ENCODE measurements at regions not wholly inside any gene's neighbourhood (a gene's known extent, or its start where the extent isn't known, plus 50 kb on each side); places are given as distances from the start of the nearest gene placed in this dataset.
"Not testable (repeated sequence)": the region's sequence is repeated elsewhere in the genome, so short reads cannot be mapped to it uniquely, and the experiment has no call there.

DNA sequence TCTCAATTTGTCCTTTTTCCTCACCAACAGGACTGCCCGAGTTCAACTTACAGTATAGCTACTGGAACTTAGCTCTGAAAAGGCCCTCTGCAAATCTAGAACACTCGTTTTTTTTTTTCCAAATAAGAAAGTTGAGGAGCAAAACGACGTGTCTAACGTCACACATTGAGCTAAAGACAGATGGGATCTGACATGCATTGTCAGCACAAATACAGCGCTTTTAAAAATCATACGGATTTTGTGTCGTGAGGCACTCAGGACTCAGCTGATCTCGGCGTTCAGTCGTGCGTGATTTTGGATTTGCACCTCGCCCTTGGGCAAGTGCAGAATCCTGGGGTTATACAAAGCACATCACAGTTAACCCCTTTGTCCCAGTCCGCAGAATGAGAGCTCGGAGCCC is 94.7 kb upstream of the ZNF322 start:
- TF ChIP-seq POLR2A (IDR thresholded peaks at IDR 0.05) = no peak
- TF ChIP-seq, protein P1, sequence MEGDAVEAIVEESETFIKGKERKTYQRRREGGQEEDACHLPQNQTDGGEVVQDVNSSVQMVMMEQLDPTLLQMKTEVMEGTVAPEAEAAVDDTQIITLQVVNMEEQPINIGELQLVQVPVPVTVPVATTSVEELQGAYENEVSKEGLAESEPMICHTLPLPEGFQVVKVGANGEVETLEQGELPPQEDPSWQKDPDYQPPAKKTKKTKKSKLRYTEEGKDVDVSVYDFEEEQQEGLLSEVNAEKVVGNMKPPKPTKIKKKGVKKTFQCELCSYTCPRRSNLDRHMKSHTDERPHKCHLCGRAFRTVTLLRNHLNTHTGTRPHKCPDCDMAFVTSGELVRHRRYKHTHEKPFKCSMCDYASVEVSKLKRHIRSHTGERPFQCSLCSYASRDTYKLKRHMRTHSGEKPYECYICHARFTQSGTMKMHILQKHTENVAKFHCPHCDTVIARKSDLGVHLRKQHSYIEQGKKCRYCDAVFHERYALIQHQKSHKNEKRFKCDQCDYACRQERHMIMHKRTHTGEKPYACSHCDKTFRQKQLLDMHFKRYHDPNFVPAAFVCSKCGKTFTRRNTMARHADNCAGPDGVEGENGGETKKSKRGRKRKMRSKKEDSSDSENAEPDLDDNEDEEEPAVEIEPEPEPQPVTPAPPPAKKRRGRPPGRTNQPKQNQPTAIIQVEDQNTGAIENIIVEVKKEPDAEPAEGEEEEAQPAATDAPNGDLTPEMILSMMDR (IDR thresholded peaks at IDR 0.05) = no peak
- intact Hi-C loops (cut with DNase I; ENCODE audit: low total_unique reads) = no loop called here
- no peak for DNase-seq (ENCODE audit: low spot score in 2 of 2)
- H3K4me3 ChIP-seq (ENCODE audit: low read depth, poor library complexity, severe bottlenecking) = no peak overlapping the region
- 2% methylated on average over 15 of the region's 15 CpGs; no CpG with 5 or more reads in 1 of the 2 donors for whole genome bisulfite sequencing, 2 donors

DNA sequence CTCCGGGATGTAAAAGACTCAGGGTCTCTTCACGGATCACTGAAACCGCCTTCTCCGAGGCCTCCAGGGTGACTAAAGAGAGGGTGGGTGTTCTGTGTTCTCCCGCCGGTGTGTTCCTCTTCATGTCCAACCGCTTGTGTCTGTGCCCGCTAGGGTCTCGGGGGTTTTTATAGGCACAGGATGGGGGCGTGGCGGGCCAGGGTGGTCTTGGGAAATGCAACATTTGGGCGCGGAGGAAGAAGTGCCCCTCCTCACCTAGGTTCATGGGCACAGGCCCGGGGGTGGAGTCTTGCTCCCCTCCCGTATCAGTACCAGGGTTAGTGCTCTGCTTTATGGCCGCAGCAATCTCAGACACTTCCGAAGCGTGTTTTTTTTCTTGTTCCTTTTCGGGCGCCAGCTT is 95.3 kb upstream of the ZNF322 start:
- DNase-seq (ENCODE audit: low spot score in 2 of 2); intact Hi-C loops (cut with DNase I; ENCODE audit: low total_unique reads); H3K4me3 ChIP-seq (ENCODE audit: low read depth, poor library complexity, severe bottlenecking): not testable (repeated sequence)
- WGBS, 2 donors = 3% methylated on average over 20 of the region's 20 CpGs; no CpG with 5 or more reads in 1 of the 2 donors

DNA sequence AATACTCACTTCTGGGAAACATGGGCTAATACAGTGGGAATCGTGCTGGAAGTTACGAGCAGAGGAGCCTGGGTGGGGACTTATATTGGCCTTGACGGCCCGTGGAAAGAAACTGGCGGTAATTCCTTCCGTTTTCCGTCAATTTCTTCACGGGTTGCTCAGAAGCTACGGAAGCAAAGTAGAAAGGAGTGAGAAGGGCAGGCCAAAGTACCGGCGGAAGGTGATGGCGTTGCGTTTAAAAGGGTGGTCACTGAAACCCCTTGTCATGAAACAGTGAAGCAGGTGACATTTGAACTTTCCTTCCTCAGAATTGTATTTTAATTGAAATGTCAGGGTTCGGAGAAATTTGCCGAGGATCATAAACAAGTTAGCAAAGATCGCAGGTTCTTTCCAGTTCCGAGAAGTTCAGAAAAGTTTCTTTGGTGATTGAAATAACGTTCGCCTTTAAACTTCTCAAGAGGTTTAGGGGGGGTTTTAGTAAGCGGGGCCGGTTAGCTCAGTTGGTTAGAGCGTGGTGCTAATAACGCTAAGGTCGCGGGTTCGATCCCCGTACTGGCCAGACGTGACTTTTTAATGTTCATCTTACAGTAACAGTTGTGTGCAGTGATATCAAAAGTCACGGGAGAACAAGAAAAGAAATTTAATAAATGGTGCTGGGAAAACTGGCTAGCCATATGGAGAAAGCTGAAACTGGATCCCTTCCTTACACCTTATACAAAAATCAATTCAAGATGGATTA is 96.7 kb upstream of the ZNF322 start:
- 5% methylated on average over 29 of the region's 29 CpGs; no CpG with 5 or more reads in 1 of the 2 donors for WGBS, 2 donors
- intact Hi-C loops (cut with DNase I; ENCODE audit: low total_unique reads); H3K4me3 ChIP-seq (ENCODE audit: low read depth, poor library complexity, severe bottlenecking); DNase-seq (ENCODE audit: low spot score in 2 of 2): not testable (repeated sequence)

DNA sequence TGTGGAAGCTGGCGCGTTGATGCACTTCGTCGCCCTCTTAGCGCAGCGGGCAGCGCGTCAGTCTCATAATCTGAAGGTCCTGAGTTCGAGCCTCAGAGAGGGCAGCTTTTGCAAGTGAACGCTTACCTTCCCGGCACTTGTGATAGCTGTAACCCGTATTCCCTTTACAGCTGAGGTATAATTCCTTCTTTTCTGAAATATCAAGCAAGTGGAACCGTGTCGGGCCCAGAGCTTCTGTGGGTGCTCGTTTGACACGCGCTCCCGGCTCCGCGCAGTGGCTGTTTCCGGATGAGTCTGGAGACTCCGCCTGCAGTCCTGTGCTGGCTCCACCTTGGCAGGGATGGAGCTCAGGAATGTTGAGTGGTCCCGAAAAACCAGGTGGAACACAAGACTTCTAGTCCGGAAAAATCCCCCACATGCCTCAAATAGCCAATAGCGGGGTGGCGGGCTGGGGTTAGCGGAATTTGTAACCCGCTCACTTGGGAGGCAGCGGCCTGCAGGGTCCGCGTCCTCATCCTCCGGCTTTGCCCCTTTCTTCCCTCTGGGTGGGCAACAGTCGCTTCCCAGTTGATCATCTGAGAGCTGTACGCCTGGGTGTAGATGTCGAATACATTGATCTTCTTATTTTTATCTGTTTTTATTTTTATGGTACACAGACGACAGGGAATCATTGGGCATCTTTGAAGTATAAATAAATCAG is 106.8 kb upstream of the ZNF322 start:
- DNase-seq (ENCODE audit: low spot score in 2 of 2); intact Hi-C loops (cut with DNase I; ENCODE audit: low total_unique reads); H3K4me3 ChIP-seq (ENCODE audit: low read depth, poor library complexity, severe bottlenecking): not testable (repeated sequence)
- WGBS, 2 donors = no CpG with 5 or more reads among the region's 36 CpGs

DNA sequence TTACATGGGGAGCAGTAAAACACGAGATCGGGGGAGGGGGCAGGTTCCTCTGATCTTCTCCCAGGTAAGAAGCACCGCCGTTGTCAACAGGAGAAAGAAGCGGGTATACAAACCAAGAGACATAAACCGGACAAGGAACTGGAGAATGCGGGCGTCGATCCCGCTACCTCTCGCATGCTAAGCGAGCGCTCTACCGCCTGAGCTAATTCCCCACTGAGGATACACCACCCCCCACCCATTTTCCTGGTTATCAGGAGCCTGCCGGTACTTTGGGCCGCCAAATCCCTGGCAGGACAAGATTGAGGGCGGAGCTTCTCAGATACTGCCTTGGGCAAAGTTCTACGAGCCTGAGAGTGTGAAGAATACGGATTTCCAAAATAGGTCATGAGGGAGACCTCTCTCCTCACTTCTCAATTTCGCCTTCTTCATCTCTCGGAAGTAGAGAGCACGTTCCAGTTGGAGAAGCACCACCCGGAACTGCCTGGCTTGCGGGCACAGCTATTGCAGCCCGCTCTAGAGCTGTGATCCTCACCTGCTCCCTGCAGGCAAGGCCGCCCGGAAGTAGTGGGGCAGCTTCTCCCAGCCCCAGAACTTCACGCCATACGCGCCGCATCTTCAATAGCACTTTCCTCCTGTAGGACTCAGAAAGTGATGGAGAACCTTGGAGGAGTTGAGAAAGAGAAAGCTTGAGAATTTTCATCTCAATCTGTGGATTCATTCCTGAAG is 111.6 kb upstream of the ZNF322 start:
- H3K4me3 ChIP-seq (ENCODE audit: low read depth, poor library complexity, severe bottlenecking); DNase-seq (ENCODE audit: low spot score in 2 of 2); intact Hi-C loops (cut with DNase I; ENCODE audit: low total_unique reads): not testable (repeated sequence)
- WGBS, 2 donors = no CpG with 5 or more reads among the region's 31 CpGs

DNA sequence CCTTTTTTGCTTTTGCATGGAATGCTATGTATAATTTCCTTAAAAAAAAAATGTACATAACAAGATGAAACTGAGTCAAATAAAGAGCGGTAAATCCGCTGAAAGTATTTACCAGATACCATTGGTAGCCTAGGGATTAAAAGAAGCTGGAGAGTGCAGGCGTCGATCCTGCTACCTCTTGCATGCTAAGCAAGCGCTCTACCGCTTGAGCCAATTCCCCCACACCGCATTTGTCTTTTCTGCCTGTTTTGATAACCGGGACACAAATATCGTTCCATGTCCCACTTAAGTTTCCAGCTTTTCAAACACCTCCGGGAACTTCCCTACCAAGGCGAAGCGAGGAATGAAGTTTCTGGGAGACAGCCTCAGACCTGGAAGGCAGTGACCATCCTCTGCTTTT is 113.9 kb upstream of the ZNF322 start:
- no CpG with 5 or more reads among the region's 12 CpGs for WGBS, 2 donors

DNA sequence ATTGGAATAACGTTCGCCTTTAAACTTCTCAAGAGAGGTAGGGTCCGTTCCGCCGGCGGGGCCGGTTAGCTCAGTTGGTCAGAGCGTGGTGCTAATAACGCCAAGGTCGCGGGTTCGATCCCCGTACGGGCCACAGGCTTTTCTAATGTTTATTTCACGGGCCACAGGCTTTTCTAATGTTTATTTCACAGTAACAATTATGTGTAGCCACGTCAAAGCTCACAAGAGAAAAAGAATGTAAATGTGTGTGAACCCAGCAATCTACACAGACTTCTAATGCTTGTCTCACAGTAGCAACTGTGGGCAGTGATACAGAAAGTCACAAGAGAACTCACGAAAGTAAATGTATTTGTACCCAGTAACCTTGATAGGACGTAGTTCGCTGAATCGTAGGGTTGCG is 121.0 kb upstream of the ZNF322 start:
- no CpG with 5 or more reads among the region's 21 CpGs for WGBS, 2 donors
- intact Hi-C loops (cut with DNase I; ENCODE audit: low total_unique reads); DNase-seq (ENCODE audit: low spot score in 2 of 2); H3K4me3 ChIP-seq (ENCODE audit: low read depth, poor library complexity, severe bottlenecking): not testable (repeated sequence)

More for the DNA sequence above, 113.9 kb upstream of the ZNF322 start:
- H3K4me3 ChIP-seq (ENCODE audit: low read depth, poor library complexity, severe bottlenecking); DNase-seq (ENCODE audit: low spot score in 2 of 2); intact Hi-C loops (cut with DNase I; ENCODE audit: low total_unique reads): not testable (repeated sequence)

DNA sequence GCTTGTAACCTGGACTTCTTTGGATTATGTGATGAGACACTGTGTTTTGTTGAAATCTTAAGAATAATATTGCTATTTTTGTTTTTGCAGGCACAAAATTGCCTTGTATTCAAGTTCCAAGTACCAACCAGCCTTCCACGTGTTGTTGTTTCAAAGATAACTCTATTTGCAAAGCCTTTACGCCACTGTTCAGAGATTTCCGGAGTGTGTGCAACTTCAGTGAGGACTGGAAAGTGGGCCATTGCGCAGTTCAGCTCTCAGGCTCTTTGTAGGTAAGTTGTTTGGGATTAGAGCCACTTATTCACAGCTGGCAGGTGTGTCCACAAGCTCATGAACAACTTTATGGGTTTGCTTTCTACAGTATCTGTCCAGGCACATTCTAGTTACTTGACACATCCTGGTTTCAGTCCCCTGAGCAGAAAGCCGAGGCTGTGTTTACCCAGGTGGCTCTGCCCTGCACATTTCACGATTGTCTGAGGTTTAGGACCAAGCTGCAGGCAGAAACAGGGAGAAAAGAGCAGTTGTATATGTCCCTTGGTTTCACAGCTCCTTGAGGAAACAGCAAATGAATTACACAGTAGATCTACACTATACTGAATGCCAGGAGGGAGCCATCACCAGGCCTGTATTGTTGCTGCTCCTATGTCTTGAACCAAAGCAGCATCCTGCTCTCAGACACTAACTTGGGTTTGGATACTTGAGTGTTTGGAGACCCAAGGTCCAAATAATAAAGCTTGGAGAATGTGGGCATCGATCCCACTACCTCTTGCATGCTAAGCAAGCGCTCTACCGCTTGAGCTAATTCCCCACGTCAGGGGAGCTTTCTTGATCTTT is 136.1 kb upstream of the ZNF322 start:
- intact Hi-C loops (cut with DNase I; ENCODE audit: low total_unique reads); DNase-seq (ENCODE audit: low spot score in 2 of 2); H3K4me3 ChIP-seq (ENCODE audit: low read depth, poor library complexity, severe bottlenecking): not testable (repeated sequence)
- WGBS, 2 donors = no CpG with 5 or more reads among the region's 10 CpGs

DNA sequence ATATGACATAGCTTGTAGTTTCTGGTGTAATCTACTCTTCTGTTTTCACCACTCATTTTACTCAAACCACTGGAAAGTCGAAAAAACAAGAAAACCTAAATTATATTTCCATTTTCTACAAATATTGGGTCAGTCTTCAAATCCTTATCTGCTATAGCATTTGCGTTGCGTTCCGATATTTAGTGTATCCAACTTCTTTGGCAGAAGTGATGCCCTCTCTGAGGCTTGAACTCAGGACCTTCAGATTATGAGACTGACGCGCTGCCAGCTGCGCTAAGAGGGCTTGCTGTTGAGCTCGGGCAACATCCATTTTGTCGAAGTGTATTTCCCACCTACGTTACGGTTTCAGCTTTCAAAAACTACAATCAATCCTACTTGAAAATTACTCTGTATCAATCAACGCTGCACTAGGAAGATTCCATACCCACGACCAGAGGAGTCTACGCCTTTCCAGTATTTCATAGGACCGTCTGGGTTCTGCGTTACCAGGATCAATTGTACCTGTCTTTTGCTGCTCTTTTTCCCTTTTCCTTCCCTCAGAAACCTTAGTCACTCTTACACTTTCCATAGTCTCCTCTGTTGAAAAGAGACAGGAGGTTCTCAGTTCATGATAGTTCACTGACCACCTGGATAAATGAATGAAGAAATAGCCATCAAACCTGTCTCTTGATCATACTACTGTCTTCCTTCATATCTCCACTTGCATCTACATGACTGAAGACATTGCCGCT is 140.5 kb upstream of the ZNF322 start:
- WGBS, 2 donors = no CpG with 5 or more reads among the region's 17 CpGs
- H3K4me3 ChIP-seq (ENCODE audit: low read depth, poor library complexity, severe bottlenecking); intact Hi-C loops (cut with DNase I; ENCODE audit: low total_unique reads); DNase-seq (ENCODE audit: low spot score in 2 of 2): not testable (repeated sequence)

DNA sequence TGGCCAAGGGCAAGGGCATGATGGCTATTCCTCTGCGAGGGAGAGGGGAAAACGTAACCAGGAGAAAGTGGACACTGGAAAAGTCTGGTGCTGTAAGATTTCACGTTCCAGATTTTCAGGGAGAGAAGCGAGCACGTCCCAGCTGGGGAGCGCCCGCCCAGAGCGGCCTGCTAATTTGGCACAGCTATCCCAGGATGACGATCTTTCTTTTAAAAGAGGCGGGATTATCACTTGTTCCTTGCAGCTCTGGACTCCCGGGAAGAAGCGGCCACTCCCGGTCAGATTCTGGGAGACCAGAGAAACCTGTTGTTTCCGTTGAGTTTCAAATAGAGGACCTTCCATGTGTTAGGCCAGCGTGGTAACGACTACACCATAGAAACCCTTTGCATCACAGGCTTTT is 144.2 kb upstream of the ZNF322 start:
- no CpG with 5 or more reads among the region's 16 CpGs for WGBS, 2 donors
- DNase-seq (ENCODE audit: low spot score in 2 of 2); intact Hi-C loops (cut with DNase I; ENCODE audit: low total_unique reads): not testable (repeated sequence)

DNA sequence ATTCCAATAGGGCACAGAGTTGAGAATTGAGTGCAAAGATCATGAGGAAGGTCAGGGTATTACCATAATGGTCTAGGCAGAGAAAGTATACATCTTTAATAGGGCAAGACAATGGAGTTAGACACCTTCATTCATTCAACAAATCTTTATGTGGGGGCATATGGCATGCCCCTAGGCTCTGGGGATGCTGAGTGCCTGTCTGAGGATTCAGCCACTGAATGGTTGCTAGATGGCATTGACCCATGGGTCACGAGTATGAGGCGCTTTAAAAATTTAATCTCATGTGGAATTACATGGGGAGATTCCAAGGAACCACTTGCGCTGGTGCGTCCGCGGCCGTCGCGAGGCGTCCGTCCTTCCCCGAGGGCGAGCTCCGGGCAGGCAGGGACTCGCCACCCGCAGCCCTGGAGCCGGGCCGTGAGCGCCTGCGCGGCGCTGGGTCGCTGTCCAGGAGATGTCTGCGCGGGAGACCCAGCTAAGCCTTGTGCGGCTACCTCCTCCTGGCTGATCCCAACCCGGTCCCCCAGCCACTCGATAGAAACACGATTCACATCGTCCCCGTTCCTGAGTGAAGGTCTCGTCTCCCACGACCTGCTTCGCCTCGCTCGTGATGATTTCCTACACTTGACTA is 152.1 kb upstream of the ZNF322 start:
- no CpG with 5 or more reads among the region's 36 CpGs for WGBS, 2 donors
- intact Hi-C loops (cut with DNase I; ENCODE audit: low total_unique reads); DNase-seq (ENCODE audit: low spot score in 2 of 2); H3K4me3 ChIP-seq (ENCODE audit: low read depth, poor library complexity, severe bottlenecking): not testable (repeated sequence)

More for the DNA sequence above, 144.2 kb upstream of the ZNF322 start:
- H3K4me3 ChIP-seq (ENCODE audit: low read depth, poor library complexity, severe bottlenecking) = not testable (repeated sequence)

DNA sequence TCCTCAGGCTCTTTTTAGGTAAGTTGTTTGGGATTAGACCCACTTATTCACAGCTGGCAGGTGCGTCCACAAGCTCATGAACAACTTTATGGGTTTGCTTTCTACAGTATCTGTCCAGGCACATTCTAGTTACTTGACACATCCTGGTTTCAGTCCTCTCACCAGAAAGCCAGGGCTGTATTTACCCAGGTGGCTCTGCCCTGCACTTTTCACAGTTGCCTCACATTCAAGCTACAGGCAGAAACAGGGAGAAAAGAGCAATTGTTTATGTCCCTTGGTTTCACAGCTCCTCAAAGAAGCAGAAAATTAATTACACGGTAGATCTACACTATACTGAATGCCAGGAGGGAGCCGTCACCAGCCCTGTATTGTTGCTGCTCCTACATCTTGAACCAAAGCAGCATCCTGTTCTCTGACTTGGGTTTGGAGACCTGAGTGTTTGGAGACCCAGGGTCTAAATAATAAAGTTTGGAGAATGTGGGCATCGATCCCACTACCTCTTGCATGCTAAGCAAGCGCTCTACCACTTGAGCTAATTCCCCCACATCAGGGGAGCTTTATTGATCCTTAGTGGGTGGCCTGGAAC is 159.2 kb upstream of the ZNF322 start:
- DNase-seq (ENCODE audit: low spot score in 2 of 2); H3K4me3 ChIP-seq (ENCODE audit: low read depth, poor library complexity, severe bottlenecking); intact Hi-C loops (cut with DNase I; ENCODE audit: low total_unique reads): not testable (repeated sequence)
- WGBS, 2 donors = no CpG with 5 or more reads among the region's 5 CpGs
